Progenitor cell of endocrine pancreas (in vitro differentiated cells): ENCODE measurements at regions not wholly inside any gene's neighbourhood (a gene's known extent, or its start where the extent isn't known, plus 50 kb on each side); places are given as distances from the start of the nearest gene placed in this dataset.

Source experiments
- DNase-seq: peaks from one replicate; pipeline ENCODE4 v3.0.0; 2021; ENCODE audit warnings: low spot score; ENCODE audit not compliant: unreplicated experiment
- H3K27ac Mint-ChIP-seq: 2 replicates; pipeline ENCODE4 v1.8.0; 2021; ENCODE audit warnings: mild to moderate bottlenecking, moderate library complexity, mixed read lengths
- H3K27me3 Mint-ChIP-seq: 2 replicates; pipeline ENCODE4 v1.8.0; 2021; ENCODE audit warnings: mixed read lengths
- H3K36me3 Mint-ChIP-seq: 2 replicates; pipeline ENCODE4 v1.8.0; 2022; ENCODE audit warnings: mixed read lengths; ENCODE audit not compliant: insufficient read depth
- H3K4me1 Mint-ChIP-seq: 2 replicates; pipeline ENCODE4 v1.8.0; 2021; ENCODE audit warnings: low read depth, mixed read lengths
- H3K4me3 Mint-ChIP-seq: 2 replicates; pipeline ENCODE4 v1.8.0; 2021; ENCODE audit warnings: low read depth, mild to moderate bottlenecking, moderate library complexity, mixed read lengths
- H3K9me3 Mint-ChIP-seq: 2 replicates; pipeline ENCODE4 v1.8.0; 2021; ENCODE audit warnings: low read depth, mixed read lengths
- TF ChIP-seq, protein P1 (sequence below): fragments of 200-600 bp; sonication (generic); IDR thresholded peaks from one replicate; pipeline ENCODE4 v1.5.0; 2021; ENCODE audit warnings: antibody characterized with exemption, mild to moderate bottlenecking; ENCODE audit not compliant: unreplicated experiment

DNA sequence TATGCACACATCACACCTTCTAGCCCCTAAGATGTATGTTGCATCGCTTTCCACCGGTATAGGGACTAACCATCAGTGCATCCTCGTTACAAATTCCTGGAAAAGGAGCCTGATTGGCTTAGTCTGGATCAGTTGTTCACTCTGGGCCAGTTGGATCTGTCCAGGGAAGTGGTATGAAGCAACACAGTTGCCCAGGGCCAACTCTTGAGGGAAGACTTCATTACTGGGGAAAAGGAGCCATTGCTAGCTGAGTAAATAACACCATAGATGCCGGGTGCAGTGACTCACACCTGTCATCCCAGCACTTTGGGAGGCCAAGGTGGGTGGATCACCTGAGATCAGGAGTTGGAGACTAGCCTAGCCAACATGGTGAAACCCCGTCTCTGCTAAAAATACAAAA, 275.2 kb upstream of the RBFOX1 start:
- H3K4me3 Mint-ChIP-seq: no peak overlapping the region
- TF ChIP-seq, protein P1, sequence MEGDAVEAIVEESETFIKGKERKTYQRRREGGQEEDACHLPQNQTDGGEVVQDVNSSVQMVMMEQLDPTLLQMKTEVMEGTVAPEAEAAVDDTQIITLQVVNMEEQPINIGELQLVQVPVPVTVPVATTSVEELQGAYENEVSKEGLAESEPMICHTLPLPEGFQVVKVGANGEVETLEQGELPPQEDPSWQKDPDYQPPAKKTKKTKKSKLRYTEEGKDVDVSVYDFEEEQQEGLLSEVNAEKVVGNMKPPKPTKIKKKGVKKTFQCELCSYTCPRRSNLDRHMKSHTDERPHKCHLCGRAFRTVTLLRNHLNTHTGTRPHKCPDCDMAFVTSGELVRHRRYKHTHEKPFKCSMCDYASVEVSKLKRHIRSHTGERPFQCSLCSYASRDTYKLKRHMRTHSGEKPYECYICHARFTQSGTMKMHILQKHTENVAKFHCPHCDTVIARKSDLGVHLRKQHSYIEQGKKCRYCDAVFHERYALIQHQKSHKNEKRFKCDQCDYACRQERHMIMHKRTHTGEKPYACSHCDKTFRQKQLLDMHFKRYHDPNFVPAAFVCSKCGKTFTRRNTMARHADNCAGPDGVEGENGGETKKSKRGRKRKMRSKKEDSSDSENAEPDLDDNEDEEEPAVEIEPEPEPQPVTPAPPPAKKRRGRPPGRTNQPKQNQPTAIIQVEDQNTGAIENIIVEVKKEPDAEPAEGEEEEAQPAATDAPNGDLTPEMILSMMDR: no peak
- DNase-seq: no peak
- no peaks in the 10 kb centered on the region for H3K9me3 Mint-ChIP-seq
- peaks cover 11% of the 10 kb centered on the region for H3K4me1 Mint-ChIP-seq
- peaks cover 24% of the 10 kb centered on the region for H3K27me3 Mint-ChIP-seq
- H3K27ac Mint-ChIP-seq: no peak overlapping the region
- no peaks in the 10 kb centered on the region for H3K36me3 Mint-ChIP-seq

DNA sequence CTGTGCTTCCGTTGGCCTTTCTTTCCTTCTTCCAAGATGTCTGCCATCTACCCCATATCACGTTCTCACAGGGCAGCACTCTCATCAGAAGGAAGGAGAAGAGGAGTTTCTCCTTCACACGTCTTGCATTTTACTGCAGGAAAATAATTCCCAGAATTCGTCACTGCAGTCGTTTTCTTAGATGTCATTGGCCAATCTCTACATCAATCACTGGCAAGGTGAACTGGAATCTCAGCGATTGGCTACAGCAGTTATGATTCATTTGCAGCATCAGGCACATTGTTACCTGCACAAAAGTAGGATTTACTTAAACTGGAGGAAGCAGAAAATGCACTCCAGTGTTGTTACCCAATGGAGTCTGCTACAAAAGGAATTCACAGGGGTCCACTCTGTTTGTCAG, 277.2 kb upstream of the RBFOX1 start:
- Mint-ChIP-seq H3K27me3 (peaks cover 17% of the 10 kb centered on the region), H3K27ac (no peak overlapping the region), H3K9me3 (no peaks in the 10 kb centered on the region), H3K4me1 (peaks cover 11% of the 10 kb centered on the region), H3K36me3 (no peaks in the 10 kb centered on the region), H3K4me3 (no peak overlapping the region)
- DNase-seq: no peak
- TF ChIP-seq, protein P1: no peak

DNA sequence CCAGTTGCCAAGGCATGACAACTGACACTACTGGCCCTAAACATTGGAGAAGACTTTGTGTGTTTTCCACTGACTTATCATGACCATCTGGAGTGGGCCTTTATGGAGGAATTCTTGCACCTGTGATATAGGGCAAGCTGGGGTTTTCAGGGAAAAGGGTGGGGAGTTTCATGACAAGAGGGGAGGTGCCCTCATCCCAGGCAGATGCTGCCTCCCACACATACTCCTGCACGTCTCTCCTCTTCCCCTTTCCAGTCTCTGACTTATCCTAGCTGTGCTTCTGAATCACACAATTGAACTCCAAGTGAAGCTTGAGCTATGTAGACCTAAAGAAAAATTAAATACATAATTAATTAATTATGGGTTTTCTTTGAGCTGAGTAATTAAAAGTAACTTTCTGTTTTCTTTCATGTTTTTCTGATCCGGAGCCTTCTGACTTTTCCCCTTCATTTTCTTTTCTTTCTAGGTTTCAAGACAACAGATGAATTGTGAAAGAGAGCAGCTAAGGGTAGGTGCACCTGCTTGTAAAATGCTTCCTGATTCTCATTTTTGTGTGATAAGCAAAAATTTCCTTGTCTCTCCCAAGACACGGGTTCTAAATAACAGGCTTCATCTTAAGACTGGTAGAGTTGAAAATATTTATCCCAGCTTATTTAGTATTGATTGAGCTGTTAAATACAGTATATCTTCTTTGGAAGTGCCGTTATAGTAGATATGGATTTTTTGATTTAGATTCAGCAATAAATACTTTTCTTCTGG, 280.9 kb upstream of the RBFOX1 start:
- Mint-ChIP-seq H3K27ac (no peak overlapping the region), H3K4me3 (no peak overlapping the region), H3K36me3 (no peaks in the 10 kb centered on the region), H3K9me3 (peaks cover 2% of the 10 kb centered on the region), H3K4me1 (peaks cover under 1% of the 10 kb centered on the region), H3K27me3 (peaks cover 10% of the 10 kb centered on the region)
- DNase-seq: no peak
- TF ChIP-seq, protein P1: no peak

DNA sequence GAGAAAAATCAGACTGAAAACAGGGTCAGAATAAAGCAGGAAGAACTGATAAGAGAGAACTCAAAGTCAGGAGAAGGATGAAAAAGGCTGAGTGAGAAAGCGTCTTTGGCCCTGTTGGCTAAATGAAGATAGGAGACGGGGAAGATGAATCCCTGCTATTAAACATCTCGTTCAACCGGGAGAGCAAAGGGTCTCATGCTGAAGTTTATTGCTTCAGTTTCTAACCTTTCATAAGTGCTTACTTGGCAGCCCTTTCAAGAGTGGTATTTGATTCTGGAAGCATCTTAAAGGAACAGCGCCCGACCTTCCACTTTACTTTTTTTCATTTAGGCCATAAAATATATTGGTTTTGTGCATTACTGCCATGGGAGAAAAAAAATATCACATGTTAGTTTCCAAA, 288.3 kb upstream of the RBFOX1 start:
- Mint-ChIP-seq H3K4me3 (no peak overlapping the region), H3K36me3 (no peaks in the 10 kb centered on the region)

DNA sequence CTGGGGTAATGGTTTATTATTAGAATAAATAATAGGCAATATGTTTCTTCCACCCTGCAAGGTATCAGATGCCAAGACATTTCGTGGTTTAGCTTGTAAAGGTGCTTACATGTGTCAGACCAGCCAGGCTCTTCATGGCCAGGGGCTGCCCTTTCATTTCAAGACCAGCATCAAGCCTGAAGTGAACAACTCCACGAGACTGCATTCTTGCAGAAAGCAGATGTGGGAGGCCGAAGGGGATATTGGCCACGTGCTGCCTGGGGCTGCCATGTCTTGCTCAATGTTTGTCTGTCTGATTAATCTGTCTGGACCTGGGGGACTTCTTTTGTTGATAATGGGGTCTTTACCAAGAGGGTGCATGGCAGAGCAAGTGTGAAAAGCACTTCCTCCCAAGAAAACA, 294.2 kb upstream of the RBFOX1 start:
- DNase-seq: no peak
- Mint-ChIP-seq H3K9me3 (no peaks in the 10 kb centered on the region), H3K4me3 (no peak overlapping the region), H3K4me1 (peaks cover 9% of the 10 kb centered on the region), H3K27ac (no peak overlapping the region), H3K36me3 (no peaks in the 10 kb centered on the region), H3K27me3 (no peaks in the 10 kb centered on the region)
- TF ChIP-seq, protein P1: no peak

More for the DNA sequence above, 288.3 kb upstream of the RBFOX1 start:
- Mint-ChIP-seq H3K27me3 (no peaks in the 10 kb centered on the region), H3K4me1 (peaks cover 3% of the 10 kb centered on the region), H3K9me3 (peaks cover 2% of the 10 kb centered on the region), H3K27ac (no peak overlapping the region)
- TF ChIP-seq, protein P1: no peak
- no peak for DNase-seq
